HEK293 (cell line): ENCODE measurements at regions not wholly inside any gene's neighbourhood (a gene's known extent, or its start where the extent isn't known, plus 50 kb on each side); places are given as distances from the start of the nearest gene placed in this dataset.

Experiments used
- SP2 ChIP-seq: fragments of 450-650 bp; formaldehyde crosslinking; IDR thresholded peaks from 2 replicates; pipeline ENCODE4 v1.5.1; 2016; ENCODE audit warnings: missing biosample characterization, missing genetic modification characterization
- TRIM28 ChIP-seq: IDR thresholded peaks from 2 replicates; pipeline ENCODE4 v1.6.1; 2011; ENCODE audit warnings: low read length, control low read depth, borderline replicate concordance
- ZNF274 ChIP-seq, 2 experiments: fragments of 200-500 bp in 1 of 2; fragments of 450-650 bp in 1 of 2; sonication (Bioruptor generic) in 1 of 2; formaldehyde crosslinking in 1 of 2; IDR thresholded peaks; 2 replicates each; pipeline versions ENCODE4 v1.5.1 to v1.6.1; 2014 to 2016; ENCODE audit warnings: borderline replicate concordance in 1 of 2, inconsistent platforms in 1 of 2, low read length in 1 of 2, missing biosample characterization in 1 of 2, missing genetic modification characterization in 1 of 2
- ZNF837 ChIP-seq: fragments of 450-650 bp; formaldehyde crosslinking; IDR thresholded peaks from 2 replicates; pipeline ENCODE4 v1.5.1; 2016; ENCODE audit warnings: missing biosample characterization, missing genetic modification characterization
- TF ChIP-seq, protein P1 (sequence below): fragments of 450-650 bp; formaldehyde crosslinking; IDR thresholded peaks from 2 replicates; pipeline ENCODE4 v1.5.1; 2016; ENCODE audit warnings: missing biosample characterization, missing genetic modification characterization

DNA sequence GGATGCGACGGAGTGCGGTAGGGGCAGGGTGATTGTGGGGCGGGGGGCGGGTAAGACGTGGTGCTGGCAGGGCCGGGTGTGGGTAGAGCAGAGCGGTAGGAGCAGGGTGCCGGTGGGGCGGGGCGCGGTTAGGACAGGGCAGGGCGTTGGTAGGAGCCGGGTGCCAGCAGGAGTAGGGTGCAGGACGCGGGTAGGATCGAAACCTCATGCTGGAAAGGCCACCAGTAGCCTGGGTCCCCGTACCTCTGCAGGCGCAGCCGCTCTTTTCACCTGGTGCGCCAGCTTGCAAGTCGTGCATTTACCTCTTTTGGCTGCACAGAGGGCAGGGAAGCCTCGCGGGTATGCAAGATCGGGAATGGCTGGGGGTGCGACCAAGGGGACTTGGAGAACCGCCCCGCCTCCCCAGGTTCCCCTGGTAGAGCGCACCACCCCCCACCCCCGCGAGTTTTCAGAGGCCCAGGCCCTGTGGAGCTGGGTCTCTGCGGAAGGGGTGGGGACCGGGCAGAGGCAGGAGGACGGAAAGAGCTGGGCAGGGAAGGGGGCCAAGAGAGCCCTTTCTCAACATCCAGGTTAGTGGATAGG, 104.8 kb upstream of the SIMC1 start:
- TF ChIP-seq, protein P1, sequence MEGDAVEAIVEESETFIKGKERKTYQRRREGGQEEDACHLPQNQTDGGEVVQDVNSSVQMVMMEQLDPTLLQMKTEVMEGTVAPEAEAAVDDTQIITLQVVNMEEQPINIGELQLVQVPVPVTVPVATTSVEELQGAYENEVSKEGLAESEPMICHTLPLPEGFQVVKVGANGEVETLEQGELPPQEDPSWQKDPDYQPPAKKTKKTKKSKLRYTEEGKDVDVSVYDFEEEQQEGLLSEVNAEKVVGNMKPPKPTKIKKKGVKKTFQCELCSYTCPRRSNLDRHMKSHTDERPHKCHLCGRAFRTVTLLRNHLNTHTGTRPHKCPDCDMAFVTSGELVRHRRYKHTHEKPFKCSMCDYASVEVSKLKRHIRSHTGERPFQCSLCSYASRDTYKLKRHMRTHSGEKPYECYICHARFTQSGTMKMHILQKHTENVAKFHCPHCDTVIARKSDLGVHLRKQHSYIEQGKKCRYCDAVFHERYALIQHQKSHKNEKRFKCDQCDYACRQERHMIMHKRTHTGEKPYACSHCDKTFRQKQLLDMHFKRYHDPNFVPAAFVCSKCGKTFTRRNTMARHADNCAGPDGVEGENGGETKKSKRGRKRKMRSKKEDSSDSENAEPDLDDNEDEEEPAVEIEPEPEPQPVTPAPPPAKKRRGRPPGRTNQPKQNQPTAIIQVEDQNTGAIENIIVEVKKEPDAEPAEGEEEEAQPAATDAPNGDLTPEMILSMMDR (tag by site-specific recombination), result no peak
- TF ChIP-seq ZNF837 (tag by site-specific recombination), result no peak
- no peak for TF ChIP-seq ZNF274 (IDR thresholded peaks at IDR 0.05; ENCODE audit: low read length)
- no peak for TF ChIP-seq ZNF274 (tag by site-specific recombination; IDR thresholded peaks at IDR 0.05; ENCODE audit: borderline replicate concordance)
- no peak for TF ChIP-seq SP2
- TF ChIP-seq TRIM28, result no peak
